Dermis microvascular lymphatic vessel endothelial cell (primary cell): ENCODE measurements at regions not wholly inside any gene's neighbourhood (a gene's known extent, or its start where the extent isn't known, plus 50 kb on each side); places are given as distances from the start of the nearest gene placed in this dataset.
"Not testable (repeated sequence)": the region's sequence is repeated elsewhere in the genome, so short reads cannot be mapped to it uniquely, and the experiment has no call there.

Experiments used
- DNase-seq, 2 donors: peaks; one replicate each; pipeline versions ENCODE4 v3.0.0 to v3.0.0-alpha.2; 2010; ENCODE audit warnings: low read depth in 2 of 2

- no peak for DNase-seq
Measured at GRCh38 chr14:48086516-48086915, 411.1 kb upstream of the MDGA2 start.

GRCh38 chr14:48075487-48075886 lies 400.1 kb upstream of the MDGA2 start:
- DNase-seq, result no peak

GRCh38 chr14:48052973-48053372 lies 377.6 kb upstream of the MDGA2 start:
- DNase-seq, result no peak

- no peak for DNase-seq
Measured at GRCh38 chr14:48035836-48036235, 360.4 kb upstream of the MDGA2 start.

- no peak for DNase-seq
Measured at GRCh38 chr14:48027115-48027514, 351.7 kb upstream of the MDGA2 start.

GRCh38 chr14:48023881-48024280 lies 348.5 kb upstream of the MDGA2 start:
- DNase-seq, result no peak

- not testable (repeated sequence) for DNase-seq
Measured at GRCh38 chr14:48011484-48011883, 336.1 kb upstream of the MDGA2 start.

GRCh38 chr14:48008646-48009045 lies 333.2 kb upstream of the MDGA2 start:
- no peak for DNase-seq

GRCh38 chr14:48005986-48006385 lies 330.6 kb upstream of the MDGA2 start:
- no peak for DNase-seq

GRCh38 chr14:47993883-47994282 lies 318.5 kb upstream of the MDGA2 start:
- no peak for DNase-seq

GRCh38 chr14:47988175-47988574 lies 312.8 kb upstream of the MDGA2 start:
- DNase-seq, result no peak

GRCh38 chr14:47978871-47979270 lies 303.5 kb upstream of the MDGA2 start:
- no peak for DNase-seq

- DNase-seq, result no peak
Measured at GRCh38 chr14:47976139-47976538, 300.7 kb upstream of the MDGA2 start.

GRCh38 chr14:47966076-47966810 lies 290.8 kb upstream of the MDGA2 start:
- no peak for DNase-seq

- DNase-seq, result no peak
Measured at GRCh38 chr14:47961634-47962033, 286.2 kb upstream of the MDGA2 start.

- no peak for DNase-seq
Measured at GRCh38 chr14:47959740-47960139, 284.3 kb upstream of the MDGA2 start.

- DNase-seq, result no peak
Measured at GRCh38 chr14:47949006-47949405, 273.6 kb upstream of the MDGA2 start.

- DNase-seq, result no peak
Measured at GRCh38 chr14:47935332-47935731, 259.9 kb upstream of the MDGA2 start.

GRCh38 chr14:47929334-47929733 lies 253.9 kb upstream of the MDGA2 start:
- DNase-seq, result no peak

- DNase-seq, result no peak
Measured at GRCh38 chr14:47921133-47921532, 245.7 kb upstream of the MDGA2 start.

GRCh38 chr14:47919997-47920396 lies 244.6 kb upstream of the MDGA2 start:
- no peak for DNase-seq

- DNase-seq, result no peak
Measured at GRCh38 chr14:47919334-47919846, 244.0 kb upstream of the MDGA2 start.

GRCh38 chr14:47917344-47917954 lies 242.0 kb upstream of the MDGA2 start:
- DNase-seq, result peak in 1 of 2 donors; percentile 2
